ENCODE measurements at regions not wholly inside any gene's neighbourhood (a gene's known extent, or its start where the extent isn't known, plus 50 kb on each side); places are given as distances from the start of the nearest gene placed in this dataset.
A peak's percentile ranks its signal among the peaks of the same experiment; 100 is the strongest.

DNA sequence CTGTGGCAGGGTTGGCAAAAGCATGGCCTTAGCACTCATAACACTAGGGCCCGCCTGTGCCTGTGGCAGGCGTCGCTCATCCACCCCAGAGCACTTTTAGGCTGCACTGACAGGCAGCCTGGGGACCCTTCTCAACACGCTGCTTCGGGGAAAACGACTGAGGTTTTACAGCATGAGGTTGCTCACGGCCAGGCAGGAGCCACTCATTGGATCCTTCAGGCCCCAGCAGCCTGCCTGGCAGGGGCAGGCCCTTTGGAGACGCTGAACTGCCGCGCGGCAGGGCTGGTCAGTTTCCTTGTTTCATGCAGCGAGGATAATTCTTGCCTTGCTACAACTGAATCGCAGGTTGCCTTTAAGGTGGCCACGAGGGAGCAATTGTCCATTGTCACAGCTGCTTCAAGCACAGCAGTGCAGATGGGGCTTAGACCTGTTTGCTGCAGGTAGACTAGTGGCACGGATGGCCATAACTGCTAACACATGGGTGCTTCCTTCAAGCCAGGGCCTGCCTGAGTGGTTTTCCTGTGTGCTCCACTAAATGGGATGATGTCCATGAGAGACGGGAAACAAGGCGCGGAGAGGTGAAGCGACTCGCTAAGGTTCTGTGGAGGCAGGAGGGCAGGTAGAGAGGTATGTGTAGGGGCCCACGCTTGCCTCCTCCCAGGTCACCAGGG, 49.9 kb upstream of the HS6ST1 start:
- no peak for DNase-seq (ENCODE audit: low read depth, low spot score)

DNA sequence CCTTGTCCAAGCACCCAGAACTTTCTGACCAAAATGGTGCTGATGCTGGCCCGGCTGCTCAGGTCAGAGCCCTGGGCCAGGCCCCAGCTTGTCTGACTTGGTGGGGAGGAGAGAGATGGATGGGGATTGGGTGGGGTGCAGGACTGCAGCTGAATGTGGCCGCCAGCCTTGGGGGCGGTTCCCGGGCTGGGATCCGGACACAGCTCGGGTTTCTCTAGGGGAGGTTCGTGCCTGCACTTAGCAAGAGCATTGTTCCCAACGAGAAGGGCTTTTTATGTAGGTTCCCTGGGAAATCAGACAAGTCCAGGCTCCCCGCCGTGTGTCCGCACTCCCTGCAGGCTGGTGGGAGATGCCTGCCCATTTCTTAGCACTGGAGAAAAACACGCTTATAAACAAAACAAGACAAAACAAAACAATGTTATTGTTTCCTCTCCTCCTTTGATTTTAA, 50.5 kb upstream of the HS6ST1 start:
- DNase-seq (ENCODE audit: low read depth, low spot score): no peak

DNA sequence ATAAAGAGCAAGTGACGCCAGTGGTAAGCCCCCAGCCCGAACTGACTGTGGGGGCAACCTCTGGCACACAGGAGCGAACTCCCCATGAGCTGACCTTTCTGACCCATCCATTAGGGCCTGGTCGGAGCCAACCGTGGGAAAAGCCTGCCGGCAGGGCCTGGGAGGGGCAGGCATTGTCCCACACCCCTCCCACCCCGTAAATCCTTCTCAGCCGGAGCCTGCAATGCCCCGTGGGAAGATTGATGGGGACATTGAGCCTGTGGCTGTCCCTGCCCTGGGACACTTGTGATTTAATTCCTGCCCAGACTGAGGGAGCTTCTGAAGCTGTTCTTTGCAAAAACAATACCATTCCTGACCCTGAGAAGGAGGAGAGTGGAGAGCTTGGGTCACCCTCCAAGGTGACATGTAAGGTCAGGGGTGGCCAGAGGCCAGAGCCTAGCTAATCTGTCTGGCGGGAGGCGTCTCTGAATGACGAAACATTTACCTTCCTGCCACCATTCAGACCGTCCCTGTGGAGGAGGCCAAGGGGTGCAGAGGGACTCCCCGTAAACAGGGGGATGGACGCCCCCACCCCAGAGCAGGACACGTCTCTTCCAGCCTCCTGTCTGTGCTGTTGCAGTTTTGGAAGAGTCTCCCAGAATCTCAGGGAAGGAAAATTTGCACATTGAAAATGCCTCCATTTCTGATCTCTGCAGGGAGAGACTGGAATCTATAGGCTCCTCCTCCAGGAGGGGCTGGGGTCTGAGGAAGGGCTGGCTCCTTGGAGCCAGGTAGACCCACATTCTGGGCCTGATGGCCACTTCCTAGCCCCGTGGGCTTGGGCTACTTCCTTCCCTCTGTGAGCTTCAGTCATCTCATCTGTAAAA, 51.2 kb upstream of the HS6ST1 start:
- DNase-seq (ENCODE audit: low read depth, low spot score): no peak

DNA sequence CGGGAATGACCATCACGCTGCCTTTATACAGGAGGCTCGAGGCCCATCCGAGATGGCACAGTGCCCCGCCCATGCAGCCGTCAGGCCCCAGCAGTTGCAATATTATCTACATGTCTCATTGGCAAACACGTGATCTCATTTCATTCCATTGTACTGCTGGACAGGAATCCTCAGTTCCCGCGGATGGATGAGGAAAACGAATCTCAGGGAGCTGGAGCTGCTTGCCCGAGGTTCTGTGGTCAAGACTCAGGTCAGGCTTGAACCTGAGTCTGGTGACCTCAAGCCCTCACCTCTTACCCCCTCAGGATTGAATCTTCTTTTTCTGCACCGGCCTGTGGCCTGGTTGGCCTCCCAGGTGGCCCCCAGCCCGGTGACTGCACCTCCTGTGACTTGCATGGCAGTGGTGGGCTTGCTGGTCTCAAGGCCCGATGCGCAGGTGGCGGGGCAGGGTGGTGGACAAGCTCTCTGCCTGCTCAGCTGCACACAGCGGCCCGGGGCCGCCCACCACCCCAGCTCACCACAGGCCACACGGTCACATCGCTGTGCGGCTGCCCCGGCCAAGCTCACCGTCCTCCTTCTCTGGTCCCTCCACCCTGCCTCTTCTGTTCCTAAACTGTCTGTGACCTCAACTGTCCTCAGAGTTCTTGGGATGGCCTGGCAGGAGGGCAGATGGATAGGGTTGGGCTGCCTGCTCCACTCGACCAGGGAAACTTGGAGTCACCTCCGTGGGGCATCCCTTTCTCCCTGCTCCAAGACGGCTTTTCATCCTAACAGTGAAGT, 52.0 kb upstream of the HS6ST1 start:
- DNase-seq (ENCODE audit: low read depth, low spot score): no peak

DNA sequence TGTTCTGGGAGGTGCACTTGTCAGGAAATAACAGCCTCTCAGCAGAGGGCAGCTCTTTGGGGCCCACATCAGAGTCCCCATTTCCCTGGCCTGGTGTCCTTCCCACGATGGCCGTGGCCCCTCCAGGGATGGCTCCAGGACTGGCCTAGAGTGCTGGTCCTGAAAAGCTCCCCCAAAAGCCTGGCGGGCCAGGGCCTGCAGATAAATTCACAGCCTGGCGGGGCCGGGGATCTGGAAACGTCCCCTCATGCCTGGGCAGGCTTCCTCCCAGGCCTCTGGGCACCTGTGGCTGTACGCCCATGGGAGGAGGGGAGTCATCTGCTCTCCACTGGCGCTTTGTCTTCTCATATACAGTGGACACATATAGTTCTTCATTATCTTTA, 52.6 kb upstream of the HS6ST1 start:
- no peak for DNase-seq (ENCODE audit: low read depth, low spot score)

DNA sequence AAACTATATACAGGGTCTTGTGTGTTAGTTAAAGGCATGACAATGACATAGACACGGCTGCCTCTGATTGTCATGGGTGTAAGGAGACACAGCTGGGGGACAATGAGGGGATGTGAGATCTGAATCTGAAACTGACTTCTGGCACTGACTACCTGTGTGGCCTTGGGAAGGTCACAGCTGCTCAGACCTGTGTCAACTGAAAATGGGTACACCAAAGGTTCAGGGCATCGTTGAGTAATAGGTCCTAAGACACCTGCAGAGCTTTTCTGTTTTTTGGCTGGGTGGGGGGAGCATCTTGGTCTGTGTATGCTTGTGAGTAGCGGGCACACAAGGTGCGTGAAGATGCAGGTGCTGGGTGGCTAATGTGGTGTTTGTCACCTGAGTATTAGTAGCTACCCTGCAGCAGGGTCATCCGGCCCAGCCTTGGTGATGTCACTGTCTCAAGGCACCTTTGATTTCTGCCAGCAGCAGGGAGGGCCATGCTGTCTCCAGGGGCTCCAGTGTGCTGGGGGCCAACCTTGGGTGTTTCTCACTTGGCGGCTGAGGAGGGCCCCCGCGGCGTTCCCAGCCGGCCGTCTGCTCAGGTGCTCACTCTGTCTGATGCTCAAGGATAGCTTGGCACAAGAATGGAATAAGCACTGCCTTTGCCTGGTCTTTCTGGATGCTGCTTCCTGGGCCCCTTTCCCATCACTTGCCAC, 53.1 kb upstream of the HS6ST1 start:
- DNase-seq (ENCODE audit: low read depth, low spot score): no peak

DNA sequence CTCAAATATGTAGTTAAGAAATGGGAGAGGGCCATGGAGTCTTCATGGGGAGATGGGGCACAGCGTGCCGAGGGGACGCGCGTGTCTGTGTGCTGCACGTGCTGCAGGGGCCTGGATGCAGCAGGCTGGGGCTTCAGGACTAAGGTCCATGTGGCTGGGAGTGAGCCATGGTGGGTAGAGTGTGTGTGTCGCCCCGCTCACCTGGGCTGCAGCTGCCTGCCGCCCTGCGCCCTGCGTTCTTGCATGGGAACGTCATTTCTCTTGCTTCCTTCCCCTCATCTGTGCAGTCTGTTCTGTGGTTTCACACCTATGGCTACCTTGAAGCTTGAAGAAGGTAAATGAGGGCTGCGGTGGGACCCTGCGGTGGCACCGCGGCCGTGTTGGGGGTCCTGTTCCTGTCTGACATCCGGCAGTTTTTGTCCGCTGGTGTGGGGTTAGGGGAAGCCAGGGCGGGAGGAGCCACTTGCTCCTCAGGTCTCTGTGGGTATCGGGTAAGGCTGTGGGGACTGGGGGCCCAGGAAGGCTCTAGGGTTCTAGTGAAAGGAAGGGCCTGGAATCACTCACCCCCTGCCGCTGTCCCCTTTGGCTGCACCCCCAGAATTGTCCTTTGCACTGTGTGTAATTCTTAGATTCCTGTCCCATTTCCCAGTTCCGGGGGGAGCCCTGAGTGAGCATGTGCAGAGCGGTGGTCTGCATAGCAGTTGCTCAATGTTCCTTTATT, 54.1 kb upstream of the HS6ST1 start:
- no peak for DNase-seq (ENCODE audit: low read depth, low spot score)

DNA sequence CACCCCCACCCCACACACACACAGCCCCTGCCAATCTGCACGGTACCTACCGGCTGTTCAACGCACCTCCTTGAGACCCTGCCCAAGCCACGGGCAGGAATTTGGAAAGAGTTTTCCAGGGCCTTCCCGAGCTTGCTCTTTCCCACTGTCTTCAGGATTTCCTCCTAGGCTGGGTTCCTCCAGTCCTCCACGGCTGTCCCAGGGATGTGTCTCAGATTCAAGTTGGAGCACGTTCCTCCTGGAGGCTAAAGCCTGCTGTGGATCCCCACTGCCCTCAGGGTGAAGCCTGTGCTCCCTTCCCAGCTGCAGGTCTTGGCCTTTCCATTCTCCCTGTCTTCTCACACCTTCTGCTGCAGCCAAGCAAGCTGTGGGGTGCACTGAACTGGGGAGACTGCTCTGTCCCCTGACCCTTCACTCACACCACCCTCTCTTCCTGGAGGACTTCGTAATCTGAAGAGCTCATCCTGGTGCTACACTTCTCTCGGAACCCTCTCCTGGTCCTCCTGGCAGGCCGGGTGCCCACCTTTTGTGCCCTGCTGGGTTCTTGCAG, 54.9 kb upstream of the HS6ST1 start:
- DNase-seq (ENCODE audit: low read depth, low spot score): no peak

DNA sequence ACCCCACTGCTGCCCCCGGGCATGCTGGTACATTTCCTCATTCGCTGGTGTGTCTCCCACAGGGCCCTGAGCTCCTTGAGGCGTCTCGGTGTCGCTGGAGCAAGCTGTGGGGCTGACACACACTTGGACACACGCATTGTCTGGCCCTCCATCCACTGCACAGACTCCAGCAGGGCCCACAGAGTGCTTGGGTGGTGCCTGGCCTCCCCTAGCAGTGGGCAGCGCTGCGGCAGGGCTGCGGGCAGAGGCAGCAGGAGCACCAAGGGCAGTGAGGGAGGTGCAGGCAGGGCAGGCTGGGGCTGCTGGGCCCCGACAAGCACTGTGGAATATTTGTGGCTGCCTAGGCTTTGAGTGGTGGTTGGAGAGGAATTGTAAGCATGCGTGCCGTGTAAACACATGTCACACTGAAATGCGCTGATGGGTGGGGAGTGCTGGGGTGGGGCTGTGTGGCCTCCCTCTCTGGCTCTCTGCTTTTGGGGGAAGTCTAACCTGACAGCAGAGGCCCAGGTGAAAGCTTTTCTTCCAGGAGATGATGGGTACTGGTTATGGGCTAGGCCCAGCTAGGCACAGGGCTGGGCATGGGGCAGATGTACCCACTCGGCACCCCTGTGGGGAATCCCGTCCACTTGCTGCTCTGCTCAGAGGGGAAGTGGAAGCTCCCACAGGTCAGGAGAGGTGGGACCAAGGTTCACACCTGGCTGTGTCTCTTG, 55.5 kb upstream of the HS6ST1 start:
- peak; percentile 97 for DNase-seq (ENCODE audit: low read depth, low spot score)

DNA sequence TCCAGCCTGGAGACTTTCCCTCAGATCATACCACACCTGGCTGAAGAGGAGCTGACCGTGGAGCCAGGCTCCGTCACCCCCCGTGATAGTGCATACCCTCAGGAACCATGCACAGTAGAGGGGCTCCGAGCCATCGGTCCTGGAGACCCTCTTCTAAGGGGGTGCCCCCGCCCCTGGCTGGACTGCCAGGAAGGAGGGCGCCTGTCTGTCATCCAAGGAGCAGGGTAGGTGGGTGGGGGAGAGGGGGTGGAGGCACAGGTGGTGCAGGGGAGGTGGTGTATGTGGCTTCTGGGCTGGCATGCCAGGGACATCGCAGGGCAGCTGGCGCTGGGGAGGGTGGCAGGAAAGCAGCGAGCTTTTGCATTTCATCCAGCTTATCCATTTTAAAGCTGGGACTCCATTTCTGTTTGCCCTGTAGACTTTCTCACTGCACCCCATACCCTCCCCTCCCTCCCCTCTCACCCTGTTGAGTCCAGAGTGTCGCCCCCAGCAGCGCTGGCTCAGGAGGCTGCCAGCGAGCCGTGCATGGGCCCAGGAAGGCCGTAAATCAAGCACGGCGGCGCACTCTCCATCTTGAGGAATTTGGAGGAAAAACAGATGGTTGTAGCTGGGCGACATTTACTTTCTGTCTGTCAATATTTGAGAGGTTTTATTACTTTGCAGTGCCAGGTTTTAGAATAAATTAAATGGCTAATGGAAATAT, 56.2 kb upstream of the HS6ST1 start:
- no peak for DNase-seq (ENCODE audit: low read depth, low spot score)

DNA sequence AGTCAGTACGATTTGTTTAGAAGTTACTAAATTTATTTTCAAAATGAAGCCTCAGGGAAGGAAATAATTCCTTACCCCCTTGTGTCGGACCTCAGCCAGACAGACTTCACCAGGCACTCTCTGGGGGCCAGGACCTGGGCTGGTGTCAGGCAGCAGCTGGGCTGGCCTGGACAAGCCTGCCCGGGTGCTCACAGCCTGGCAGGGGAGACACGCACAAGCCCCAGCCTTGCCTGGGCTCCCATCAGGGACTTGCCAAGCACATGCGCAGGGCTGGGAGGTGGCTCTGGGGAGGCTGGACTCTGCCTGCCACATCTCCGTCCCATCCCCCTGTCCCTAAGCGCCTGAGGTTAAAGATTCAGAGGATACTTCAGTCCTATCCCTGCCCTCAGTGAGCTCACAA, 56.8 kb upstream of the HS6ST1 start:
- no peak for DNase-seq (ENCODE audit: low read depth, low spot score)

DNA sequence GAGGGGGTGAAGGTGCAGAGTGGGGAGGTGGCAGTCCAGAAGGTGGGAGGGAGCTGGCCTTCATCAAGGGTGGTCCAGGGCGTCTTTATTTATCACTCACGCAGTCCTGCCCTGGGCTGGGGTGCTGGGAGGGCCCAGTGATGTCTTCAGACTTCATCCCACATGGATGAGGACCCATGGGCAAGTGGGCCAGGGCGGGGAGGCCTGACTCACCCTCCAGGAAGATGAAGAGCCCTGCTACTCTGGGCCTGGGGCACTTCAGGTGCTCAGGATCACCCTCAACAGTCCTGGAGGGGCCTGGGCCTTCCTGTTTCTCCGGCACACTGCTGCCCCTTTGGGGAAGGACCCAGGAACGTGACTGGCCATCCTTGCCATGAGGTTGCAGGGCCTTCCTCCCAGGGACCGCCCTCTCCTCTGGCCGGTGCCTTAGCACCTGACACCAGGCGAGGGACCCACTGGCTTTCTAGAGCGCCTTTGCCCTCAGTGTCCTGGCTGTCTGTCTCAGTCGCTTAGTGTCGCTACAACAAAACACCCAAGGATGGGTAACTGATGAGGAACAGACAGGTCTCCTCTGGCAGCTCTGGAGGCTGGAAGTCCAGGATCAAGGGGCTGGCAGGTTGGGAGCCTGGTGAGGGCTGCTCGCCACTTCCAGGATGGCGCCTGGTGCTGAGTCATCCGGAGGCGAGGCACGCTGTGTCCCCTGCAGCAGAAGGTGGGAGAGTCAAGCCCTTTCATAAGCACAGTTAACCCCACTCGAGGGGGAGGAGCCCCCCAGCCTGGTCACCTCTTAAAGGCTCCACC, 57.8 kb upstream of the HS6ST1 start:
- no peak for DNase-seq (ENCODE audit: low read depth, low spot score)

DNA sequence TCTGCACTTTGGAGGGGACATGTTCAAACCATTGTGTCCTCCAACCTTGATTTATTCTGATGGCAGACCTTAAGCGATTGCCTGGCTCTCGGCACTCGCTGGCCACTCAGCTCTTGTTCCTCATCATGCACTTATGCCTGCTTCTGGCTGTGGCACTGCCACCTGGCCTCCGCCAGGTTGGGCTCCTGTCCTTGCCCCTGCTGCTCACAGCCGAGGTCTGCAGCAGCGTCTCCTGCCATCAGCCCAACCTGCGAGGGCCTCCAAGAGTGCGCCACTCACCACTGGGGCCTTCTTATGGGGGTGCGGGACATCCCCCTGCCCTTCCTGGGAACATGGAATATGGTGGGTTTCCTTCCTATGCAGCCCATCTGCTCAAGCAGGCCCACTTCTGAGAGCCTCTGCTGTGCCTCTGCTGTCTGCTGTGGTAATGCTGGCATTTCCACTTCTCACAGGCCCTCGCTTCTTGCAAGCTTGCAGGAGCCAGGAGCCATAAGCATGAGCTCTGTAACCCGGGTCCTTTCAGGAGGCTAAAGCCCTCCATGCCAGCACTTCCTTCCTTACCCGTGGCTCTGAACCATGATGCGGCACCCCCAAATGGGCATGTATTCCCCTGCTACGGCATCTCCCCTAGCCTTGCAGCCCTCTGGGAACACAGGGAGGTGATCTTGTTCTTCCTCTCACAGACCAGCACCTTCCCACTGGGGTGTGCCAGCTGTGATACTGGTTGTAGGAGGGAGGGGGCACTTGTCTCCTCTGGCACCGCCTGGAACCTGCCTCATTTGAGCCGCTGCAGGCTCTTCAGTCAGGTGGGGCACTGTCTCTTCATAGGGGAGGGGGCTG, 58.6 kb upstream of the HS6ST1 start:
- no peak for DNase-seq (ENCODE audit: low read depth, low spot score)

DNA sequence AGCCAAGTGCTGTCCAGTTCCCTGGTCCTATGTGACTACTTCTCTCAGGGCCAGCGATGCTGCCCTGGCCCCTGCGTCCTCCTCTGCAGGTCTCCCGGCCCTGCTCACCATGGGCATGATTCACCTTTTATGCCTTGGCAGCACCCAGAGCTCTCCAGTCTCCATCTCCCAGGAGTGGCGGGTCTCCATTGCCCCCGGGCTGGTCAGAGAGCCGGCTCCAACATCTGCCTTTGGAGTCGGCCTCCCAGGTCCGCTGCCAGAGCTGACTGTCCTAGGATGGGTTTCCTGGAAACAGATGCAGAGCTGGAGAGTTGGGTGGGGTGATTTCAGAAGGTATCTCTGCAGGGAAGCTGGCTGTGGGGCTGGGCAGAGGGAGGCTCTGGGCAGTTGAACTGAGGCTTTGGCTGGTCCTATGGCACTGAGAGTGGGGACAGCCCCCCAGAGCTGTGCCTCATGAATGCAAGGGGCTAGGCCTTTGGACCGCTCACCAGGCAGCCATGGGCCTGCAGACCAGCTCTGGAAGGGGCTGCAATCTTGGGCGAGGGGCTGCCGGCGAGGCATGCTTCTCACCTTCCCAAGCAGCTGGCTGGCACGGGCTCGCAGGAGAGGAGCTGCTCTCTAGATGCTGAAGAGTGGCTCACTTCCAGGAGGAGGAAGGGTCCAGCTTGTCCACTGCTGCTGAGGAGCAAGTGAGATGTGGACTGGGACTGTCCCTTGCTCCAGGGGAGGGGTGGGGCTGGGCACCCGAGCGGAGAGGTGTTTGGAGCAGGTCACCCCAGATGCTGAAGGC, 59.8 kb upstream of the HS6ST1 start:
- no peak for DNase-seq (ENCODE audit: low read depth, low spot score)

DNA sequence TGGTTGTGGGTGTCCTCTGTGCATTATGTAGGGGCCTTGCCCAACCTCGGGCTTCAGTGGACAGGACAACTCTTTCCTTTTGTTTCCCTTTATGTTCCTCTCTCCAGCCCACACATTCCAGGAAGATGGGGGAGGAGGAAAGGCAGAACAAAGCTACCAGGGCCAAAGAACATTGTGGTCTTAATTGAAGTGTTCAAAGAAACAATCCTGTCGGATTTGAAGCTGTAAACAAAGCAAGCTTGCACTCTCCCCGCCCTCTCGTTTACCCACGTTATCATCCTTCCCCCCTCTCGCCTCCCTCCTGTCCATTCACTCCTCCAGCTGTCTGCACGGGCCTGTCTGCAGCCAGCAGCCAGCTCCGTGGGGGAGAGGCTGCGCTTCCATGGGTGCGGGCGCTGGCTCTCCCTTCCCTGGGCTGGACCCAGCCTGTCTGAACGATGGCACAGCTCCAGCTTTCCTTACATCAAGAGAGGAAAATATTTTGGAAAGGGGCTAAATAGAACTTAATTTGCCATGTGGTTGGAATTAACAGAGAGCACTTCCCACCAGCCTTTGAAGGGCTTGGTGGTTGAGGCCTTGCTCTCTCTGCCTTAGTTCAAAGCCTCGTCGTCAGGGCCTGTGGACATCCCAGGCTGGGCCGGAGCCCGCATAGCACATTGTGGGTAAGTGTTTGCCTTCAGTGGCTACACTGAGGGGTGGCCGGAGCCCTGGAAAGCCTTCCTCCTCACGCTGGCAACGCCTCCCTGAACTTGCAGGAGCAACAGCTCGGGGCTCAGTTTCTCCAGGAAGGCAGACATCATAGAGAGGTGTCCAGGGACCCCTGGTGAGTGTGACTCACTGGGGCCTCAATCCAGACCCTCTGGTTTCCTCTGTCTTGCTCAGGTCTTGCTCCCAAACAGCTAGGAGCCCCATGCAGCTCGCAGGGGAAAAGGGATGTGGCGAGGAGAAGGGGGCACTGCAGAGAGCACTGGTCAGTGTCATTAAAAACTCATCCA, 60.6 kb upstream of the HS6ST1 start:
- DNase-seq (ENCODE audit: low read depth, low spot score): peak; percentile 89

Data from astrocyte of the hippocampus (primary cell).